Left ventricle myocardium inferior (tissue), 1 donor: ENCODE measurements at regions not wholly inside any gene's neighbourhood (a gene's known extent, or its start where the extent isn't known, plus 50 kb on each side); places are given as distances from the start of the nearest gene placed in this dataset.

ENCODE experiments used
- DNase-seq: peaks from one replicate; pipeline ENCODE4 v3.0.0-alpha.2; 2020
- H3K27ac ChIP-seq: fragments of 200-600 bp; replicated peaks from 2 replicates; pipeline ENCODE4 v1.8.0; 2021
- H3K27me3 ChIP-seq: fragments of 200-600 bp; 2 replicates; pipeline ENCODE4 v1.8.0; 2021; ENCODE audit warnings: low read depth
- H3K36me3 ChIP-seq: fragments of 200-600 bp; 2 replicates; pipeline ENCODE4 v1.8.0; 2021
- H3K4me1 ChIP-seq: fragments of 200-600 bp; 2 replicates; pipeline ENCODE4 v1.8.0; 2021
- H3K4me3 ChIP-seq: fragments of 200-600 bp; 2 replicates; pipeline ENCODE4 v1.8.0; 2021; ENCODE audit warnings: mild to moderate bottlenecking, moderate library complexity
- H3K9me3 ChIP-seq: fragments of 200-600 bp; replicated peaks from 2 replicates; pipeline ENCODE4 v1.8.0; 2021
- intact Hi-C: fragments of 100-400 bp; cut with micrococcal nuclease; formaldehyde crosslinking; loops from one replicate; pipeline ENCODE4 v1.11.0; 2022
- TF ChIP-seq, protein P1 (sequence below): fragments of 200-600 bp; IDR thresholded peaks from 2 replicates; pipeline ENCODE4 v1.8.0; 2021; ENCODE audit warnings: antibody characterized with exemption, mild to moderate bottlenecking, borderline replicate concordance
- donor health status: DM: no; HTN: yes; CAD: no; lungs with severe emphysema.

DNA sequence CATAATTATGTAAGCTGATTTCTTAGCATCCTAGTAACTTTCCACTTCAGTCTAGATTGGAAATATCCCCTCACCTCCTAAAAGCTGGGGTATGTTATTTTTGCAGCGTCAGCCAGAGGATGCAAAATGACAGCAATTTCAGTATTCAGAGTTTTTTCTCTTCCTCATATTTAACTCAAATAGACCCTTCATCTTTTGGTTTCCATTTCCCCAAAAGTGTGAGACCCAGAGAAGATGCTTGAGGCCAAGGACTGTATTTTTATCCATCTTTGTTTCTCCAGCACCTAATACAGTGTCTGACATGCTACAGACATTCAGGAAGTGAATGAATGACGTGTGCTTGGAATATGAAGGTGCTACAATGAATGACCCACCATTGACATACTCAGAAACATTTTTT, 75.5 kb upstream of the RANBP3L start:
- intact Hi-C loops = no loop called here
- H3K4me3 ChIP-seq = no peak overlapping the region
- no peaks in the 10 kb centered on the region for H3K9me3 ChIP-seq
- H3K27me3 ChIP-seq = peaks cover 22% of the 10 kb centered on the region
- no peaks in the 10 kb centered on the region for H3K36me3 ChIP-seq
- H3K27ac ChIP-seq = no peak overlapping the region
- H3K4me1 ChIP-seq = no peaks in the 10 kb centered on the region
- DNase-seq = no peak
- TF ChIP-seq, protein P1, sequence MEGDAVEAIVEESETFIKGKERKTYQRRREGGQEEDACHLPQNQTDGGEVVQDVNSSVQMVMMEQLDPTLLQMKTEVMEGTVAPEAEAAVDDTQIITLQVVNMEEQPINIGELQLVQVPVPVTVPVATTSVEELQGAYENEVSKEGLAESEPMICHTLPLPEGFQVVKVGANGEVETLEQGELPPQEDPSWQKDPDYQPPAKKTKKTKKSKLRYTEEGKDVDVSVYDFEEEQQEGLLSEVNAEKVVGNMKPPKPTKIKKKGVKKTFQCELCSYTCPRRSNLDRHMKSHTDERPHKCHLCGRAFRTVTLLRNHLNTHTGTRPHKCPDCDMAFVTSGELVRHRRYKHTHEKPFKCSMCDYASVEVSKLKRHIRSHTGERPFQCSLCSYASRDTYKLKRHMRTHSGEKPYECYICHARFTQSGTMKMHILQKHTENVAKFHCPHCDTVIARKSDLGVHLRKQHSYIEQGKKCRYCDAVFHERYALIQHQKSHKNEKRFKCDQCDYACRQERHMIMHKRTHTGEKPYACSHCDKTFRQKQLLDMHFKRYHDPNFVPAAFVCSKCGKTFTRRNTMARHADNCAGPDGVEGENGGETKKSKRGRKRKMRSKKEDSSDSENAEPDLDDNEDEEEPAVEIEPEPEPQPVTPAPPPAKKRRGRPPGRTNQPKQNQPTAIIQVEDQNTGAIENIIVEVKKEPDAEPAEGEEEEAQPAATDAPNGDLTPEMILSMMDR = no peak

DNA sequence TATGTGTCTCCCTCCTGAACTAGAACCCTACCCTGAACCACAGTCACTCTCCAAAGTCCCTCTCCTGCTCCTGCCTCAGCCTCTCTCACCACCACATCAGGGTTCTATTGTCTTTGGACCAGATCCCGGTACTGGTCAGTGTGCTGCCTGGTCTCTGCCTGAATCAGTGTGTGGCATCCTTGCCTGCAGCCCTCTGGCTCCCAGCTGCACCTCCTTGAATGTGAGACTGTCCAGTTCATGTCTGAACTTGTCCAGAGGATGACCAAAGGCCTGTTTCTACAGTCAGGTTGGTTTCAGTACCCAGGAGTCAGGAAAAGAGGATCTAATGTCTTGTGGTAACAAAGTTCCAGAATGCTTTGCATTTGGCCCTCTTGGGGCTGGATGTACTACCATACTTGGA, 76.8 kb upstream of the RANBP3L start:
- Histone ChIP-seq H3K27ac (no peak overlapping the region), H3K36me3 (no peaks in the 10 kb centered on the region), H3K27me3 (peaks cover 22% of the 10 kb centered on the region), H3K9me3 (no peaks in the 10 kb centered on the region), H3K4me1 (no peaks in the 10 kb centered on the region), H3K4me3 (no peak overlapping the region)
- no peak for DNase-seq
- intact Hi-C loops = no loop called here
- TF ChIP-seq, protein P1 = no peak

DNA sequence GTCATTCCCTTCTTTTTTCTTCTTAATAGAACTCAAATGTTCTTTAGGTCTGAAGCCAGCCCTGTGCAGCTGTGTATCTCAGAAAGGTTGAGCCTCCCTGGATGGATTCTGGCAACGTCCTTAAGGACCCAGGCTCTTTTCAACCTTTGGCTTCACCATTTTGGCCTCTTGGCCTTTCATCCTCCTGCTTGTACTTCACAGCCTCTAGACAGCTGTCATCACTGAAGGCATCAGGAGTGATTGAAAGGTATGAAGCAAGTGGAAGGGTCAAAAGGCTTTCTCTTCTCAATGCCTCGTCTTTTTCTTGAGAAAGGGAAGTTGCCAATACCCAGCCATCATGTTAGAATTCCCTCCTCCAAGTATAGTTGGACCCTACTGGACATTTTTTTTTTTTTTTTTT, 81.2 kb upstream of the RANBP3L start:
- intact Hi-C loops = no loop called here
- no peaks in the 10 kb centered on the region for H3K9me3 ChIP-seq
- H3K4me3 ChIP-seq = no peak overlapping the region
- no peaks in the 10 kb centered on the region for H3K4me1 ChIP-seq
- DNase-seq = no peak
- H3K36me3 ChIP-seq = no peaks in the 10 kb centered on the region
- TF ChIP-seq, protein P1 = no peak
- peaks cover 22% of the 10 kb centered on the region for H3K27me3 ChIP-seq
- no peak overlapping the region for H3K27ac ChIP-seq

DNA sequence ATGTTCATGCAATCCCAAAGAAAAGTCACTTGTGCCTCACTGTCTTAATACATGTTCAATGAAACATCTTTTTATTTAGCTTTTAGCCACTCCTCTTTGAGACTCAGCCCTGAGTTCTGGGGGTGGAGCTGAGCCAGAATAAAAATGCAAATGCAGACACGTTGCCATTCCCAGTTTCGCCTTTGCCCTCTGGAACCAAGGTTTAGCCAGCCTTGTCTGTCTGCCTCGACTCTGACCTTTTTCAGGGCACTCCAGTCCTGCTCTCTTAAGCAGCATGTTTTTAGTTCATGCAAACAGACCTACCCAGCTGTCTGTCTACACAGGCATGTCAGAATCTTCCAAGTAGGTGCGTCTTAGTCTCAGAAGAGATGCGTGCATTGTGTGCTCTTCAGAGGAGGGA, 82.2 kb upstream of the RANBP3L start:
- peaks cover 17% of the 10 kb centered on the region for H3K27me3 ChIP-seq
- no peak overlapping the region for H3K27ac ChIP-seq
- no peaks in the 10 kb centered on the region for H3K36me3 ChIP-seq
- no peak overlapping the region for H3K4me3 ChIP-seq
- H3K9me3 ChIP-seq = no peaks in the 10 kb centered on the region
- H3K4me1 ChIP-seq = no peaks in the 10 kb centered on the region
- TF ChIP-seq, protein P1 = no peak
- intact Hi-C loops = no loop called here
- no peak for DNase-seq

DNA sequence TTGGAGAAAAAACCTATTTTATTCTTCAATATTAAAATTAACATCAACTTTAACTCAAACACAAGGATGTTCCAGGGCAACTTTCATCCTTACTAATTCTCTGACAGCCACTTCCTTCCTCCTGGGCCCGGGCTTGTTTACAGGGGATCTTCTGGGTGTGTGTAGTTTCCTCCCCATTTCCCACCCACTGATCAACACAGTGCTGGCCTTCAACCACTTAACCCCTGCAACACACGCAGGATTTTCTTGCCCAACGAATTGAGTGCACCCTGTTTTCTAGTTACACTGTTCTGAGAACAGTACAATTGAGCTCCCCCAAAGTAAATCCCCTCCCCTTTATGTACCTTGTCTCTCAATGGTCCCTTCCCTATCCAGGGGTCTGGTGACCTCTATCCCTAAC, 83.1 kb upstream of the RANBP3L start:
- no peaks in the 10 kb centered on the region for H3K9me3 ChIP-seq
- no peaks in the 10 kb centered on the region for H3K4me1 ChIP-seq
- intact Hi-C loops = no loop called here
- H3K27me3 ChIP-seq = peaks cover 10% of the 10 kb centered on the region
- TF ChIP-seq, protein P1 = no peak
- no peaks in the 10 kb centered on the region for H3K36me3 ChIP-seq
- DNase-seq = no peak
- H3K4me3 ChIP-seq = no peak overlapping the region
- no peak overlapping the region for H3K27ac ChIP-seq

DNA sequence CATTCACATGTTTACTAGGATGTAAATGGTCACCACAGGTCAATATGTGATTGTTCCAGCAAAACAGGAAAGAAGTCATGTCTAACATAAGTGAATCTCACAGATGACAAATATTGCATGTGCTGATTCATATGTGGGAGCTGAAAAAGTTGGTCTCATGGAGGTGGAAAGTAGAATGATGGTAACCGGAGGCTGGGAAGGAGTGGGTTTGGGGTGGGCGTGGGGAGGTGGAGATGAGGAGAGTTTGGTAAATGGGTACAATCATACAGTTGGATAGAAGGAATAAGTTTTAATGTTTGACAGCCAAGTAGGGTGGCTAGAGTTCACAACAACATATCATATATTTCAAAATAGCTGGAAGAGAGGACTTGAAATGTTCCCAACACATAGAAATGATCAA, 83.8 kb upstream of the RANBP3L start:
- Histone ChIP-seq H3K9me3 (no peaks in the 10 kb centered on the region), H3K4me1 (no peaks in the 10 kb centered on the region), H3K27me3 (peaks cover 7% of the 10 kb centered on the region), H3K36me3 (no peaks in the 10 kb centered on the region), H3K4me3 (no peak overlapping the region), H3K27ac (no peak overlapping the region)
- TF ChIP-seq, protein P1 = no peak
- intact Hi-C loops = no loop called here
- DNase-seq = no peak
